Kidney glomerular epithelial cell (primary cell): ENCODE measurements at regions not wholly inside any gene's neighbourhood (a gene's known extent, or its start where the extent isn't known, plus 50 kb on each side); places are given as distances from the start of the nearest gene placed in this dataset.

Source experiments
- DNase-seq: peaks from one replicate; lab custom pipeline; 2025; lab: John Stamatoyannopoulos, UW

- no peak for DNase-seq
Observed at GRCh38 chr17:83178533-83179304, 99.3 kb downstream of the METRNL start.

GRCh38 chr17:83179374-83179773, 100.0 kb downstream of the METRNL start:
- no peak for DNase-seq

- no peak for DNase-seq
Observed at GRCh38 chr17:83179811-83180210, 100.4 kb downstream of the METRNL start.

GRCh38 chr17:83180264-83180995, 101.0 kb downstream of the METRNL start:
- DNase-seq = no peak

- no peak for DNase-seq
Observed at GRCh38 chr17:83180996-83181481, 101.6 kb downstream of the METRNL start.

- DNase-seq = no peak
Observed at GRCh38 chr17:83181991-83182619, 102.7 kb downstream of the METRNL start.

- no peak for DNase-seq
Observed at GRCh38 chr17:83182620-83183101, 103.3 kb downstream of the METRNL start.

- no peak for DNase-seq
Observed at GRCh38 chr17:83183145-83183948, 103.9 kb downstream of the METRNL start.

GRCh38 chr17:83183951-83184506, 104.6 kb downstream of the METRNL start:
- DNase-seq = no peak

- DNase-seq = no peak
Observed at GRCh38 chr17:83185023-83186002, 105.9 kb downstream of the METRNL start.

GRCh38 chr17:83186226-83186625, 106.8 kb downstream of the METRNL start:
- DNase-seq = no peak

GRCh38 chr17:83186751-83187421, 107.5 kb downstream of the METRNL start:
- no peak for DNase-seq

- DNase-seq = no peak
Observed at GRCh38 chr17:83187782-83188311, 108.4 kb downstream of the METRNL start.

GRCh38 chr17:83189044-83190003, 109.9 kb downstream of the METRNL start:
- DNase-seq = peak; percentile 48

GRCh38 chr17:83190004-83190385, 110.6 kb downstream of the METRNL start:
- no peak for DNase-seq

- DNase-seq = no peak
Observed at GRCh38 chr17:83190601-83191387, 111.4 kb downstream of the METRNL start.

GRCh38 chr17:83191388-83192160, 112.2 kb downstream of the METRNL start:
- DNase-seq = no peak
